GM12875 (cell line): ENCODE measurements at regions not wholly inside any gene's neighbourhood (a gene's known extent, or its start where the extent isn't known, plus 50 kb on each side); places are given as distances from the start of the nearest gene placed in this dataset.

Source experiments
- H3K4me3 ChIP-seq: one replicate; pipeline ENCODE4 v1.5.1; 2011; ENCODE audit warnings: low read depth, low read length, control low read depth
- CTCF ChIP-seq: IDR thresholded peaks from 2 replicates; pipeline ENCODE4 v1.5.1; 2011; ENCODE audit warnings: low read depth, mild to moderate bottlenecking, control low read depth, inconsistent platforms, low read length, moderate library complexity, borderline replicate concordance; ENCODE audit not compliant: insufficient read depth

- H3K4me3 ChIP-seq, result no peak overlapping the region
These were observed 504.9 kb downstream of the VRK1 start for GRCh38 chr14:97301931-97302559.

DNA sequence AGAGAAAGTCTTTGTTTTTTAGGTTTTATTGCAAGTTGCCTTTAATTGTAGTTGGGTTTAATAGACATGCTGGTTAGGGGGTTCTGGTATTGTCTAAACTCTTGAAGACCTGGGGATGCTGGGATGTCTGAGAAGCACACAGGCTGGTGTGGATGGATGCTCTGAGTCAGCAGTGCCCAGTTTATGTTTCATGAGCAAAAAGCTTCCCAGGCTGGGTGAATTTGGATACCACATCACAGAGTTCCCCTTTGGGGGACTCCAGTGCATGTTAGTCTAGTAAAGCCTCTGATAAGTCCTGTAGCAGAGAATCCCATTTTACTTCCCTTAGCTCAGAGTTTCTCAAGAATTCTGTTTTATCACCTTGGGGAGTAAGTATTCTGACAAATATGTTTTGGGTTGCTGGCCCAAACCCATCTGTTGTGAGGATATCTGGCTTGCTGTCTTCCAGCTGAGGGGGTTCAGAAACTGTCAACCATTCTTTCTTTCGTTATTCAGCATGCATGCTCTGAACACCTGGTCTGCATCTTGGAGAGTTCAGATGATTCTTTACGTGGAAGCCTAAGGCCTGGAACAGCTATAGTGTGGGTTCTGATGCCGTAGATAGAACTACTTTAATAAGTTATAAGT lies 509.1 kb downstream of the VRK1 start:
- TF ChIP-seq CTCF, result no peak
- no peak overlapping the region for H3K4me3 ChIP-seq

More at GRCh38 chr14:97301931-97302559, 504.9 kb downstream of the VRK1 start:
- TF ChIP-seq CTCF, result peak; percentile 23; the same call in 1 of the 2 replicates

- TF ChIP-seq CTCF, result no peak
- H3K4me3 ChIP-seq, result no peak overlapping the region
These were observed 509.6 kb downstream of the VRK1 start for GRCh38 chr14:97306760-97307246.

- no peak overlapping the region for H3K4me3 ChIP-seq
- TF ChIP-seq CTCF, result no peak
These were observed 514.2 kb downstream of the VRK1 start for GRCh38 chr14:97311411-97311810.

DNA sequence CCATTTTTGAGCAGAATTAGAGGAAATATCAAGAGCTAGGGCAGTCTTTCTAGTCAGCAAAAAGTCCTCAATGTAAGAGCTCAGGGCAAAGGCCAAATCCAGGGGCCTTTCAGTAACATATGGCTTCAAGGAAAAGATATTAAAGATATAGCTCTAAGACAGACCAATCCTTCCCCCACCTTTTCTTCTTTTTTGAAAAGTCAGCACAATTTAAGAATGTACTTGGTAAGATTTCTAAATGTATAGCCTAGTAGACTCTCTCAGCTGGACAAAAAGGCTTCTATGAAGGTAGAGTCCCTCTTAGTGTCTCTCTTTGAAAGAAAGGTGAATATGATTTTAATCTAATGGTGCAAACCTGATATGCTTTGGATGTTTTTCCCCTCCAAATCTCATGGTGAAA lies 515.7 kb downstream of the VRK1 start:
- no peak overlapping the region for H3K4me3 ChIP-seq
- TF ChIP-seq CTCF, result no peak

DNA sequence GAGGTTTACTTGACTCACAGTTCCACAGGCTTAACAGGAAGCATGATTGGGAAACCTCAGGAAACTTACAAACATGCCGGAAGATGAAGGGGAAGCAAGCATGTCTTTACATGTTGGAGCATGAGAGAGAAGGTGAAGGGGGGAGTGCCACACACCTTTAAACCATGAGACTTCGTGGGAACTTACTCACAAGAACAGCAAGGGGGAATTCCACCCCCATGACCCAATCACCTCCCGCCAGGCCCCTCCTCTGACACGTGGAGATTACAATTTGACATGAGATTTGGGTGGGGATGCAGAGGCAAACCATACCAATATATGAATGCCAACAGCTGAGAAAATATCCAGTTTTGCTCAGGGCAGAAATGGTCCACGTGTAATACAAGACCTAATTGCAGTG lies 518.6 kb downstream of the VRK1 start:
- H3K4me3 ChIP-seq, result no peak overlapping the region
- no peak for TF ChIP-seq CTCF

- no peak for TF ChIP-seq CTCF
- H3K4me3 ChIP-seq, result no peak overlapping the region
These were observed 521.2 kb downstream of the VRK1 start for GRCh38 chr14:97318380-97318779.
